CD4-positive, alpha-beta T cell (primary cell): ENCODE measurements at regions not wholly inside any gene's neighbourhood (a gene's known extent, or its start where the extent isn't known, plus 50 kb on each side); places are given as distances from the start of the nearest gene placed in this dataset.
"Not testable (repeated sequence)": the region's sequence is repeated elsewhere in the genome, so short reads cannot be mapped to it uniquely, and the experiment has no call there.

Experiments
- ATAC-seq: fragments of 200-7000 bp; cut with Tn5 transposase; one replicate; pipeline ENCODE4 v1.10.0; 2022; ENCODE audit warnings: mild to moderate bottlenecking; ENCODE audit not compliant: poor library complexity
- CTCF ChIA-PET: fragments of 350-600 bp; sonication (Branson Sonifier 250); formaldehyde crosslinking; loops from one replicate; lab custom pipeline; 2021; ENCODE audit warnings: antibody characterized with exemption, inconsistent platforms; lab: Charles Lee
- POLR2A ChIA-PET: fragments of 350-600 bp; sonication (Branson Sonifier 250); formaldehyde crosslinking; loops from one replicate; lab custom pipeline; 2021; ENCODE audit warnings: antibody characterized with exemption, inconsistent platforms; lab: Charles Lee
- DNase-seq, 14 experiments: peaks; one replicate each; pipeline ENCODE4 v3.0.0-alpha.2; 2013 to 2020; ENCODE audit warnings: mixed read lengths in 2 of 14
- H3K27ac ChIP-seq, 2 donors: one replicate each; pipeline versions ENCODE4 v1.5.1 to v1.7.0; 2013; ENCODE audit warnings: low read length in 2 of 2, low read depth in 1 of 2, mild to moderate bottlenecking in 1 of 2
- H3K27me3 ChIP-seq, 2 experiments: 1 replicate in 1 of 2; 2 replicates in 1 of 2; pipeline versions ENCODE4 v1.6.1 to v1.7.0; 2013; ENCODE audit warnings: low read length in 2 of 2, control low read depth in 1 of 2, mild to moderate bottlenecking in 1 of 2, moderate library complexity in 1 of 2; ENCODE audit not compliant: insufficient read depth in 2 of 2, control insufficient read depth in 1 of 2
- H3K36me3 ChIP-seq: one replicate; pipeline ENCODE4 v1.6.1; 2013; ENCODE audit warnings: low read length, control low read depth; ENCODE audit not compliant: insufficient read depth
- H3K4me1 ChIP-seq: one replicate; pipeline ENCODE4 v1.6.1; 2013; ENCODE audit warnings: low read length, control low read depth; ENCODE audit not compliant: insufficient read depth
- H3K4me3 ChIP-seq: one replicate; pipeline ENCODE4 v1.5.1; 2013; ENCODE audit warnings: mild to moderate bottlenecking, low read length, moderate library complexity
- H3K9me3 ChIP-seq, 2 experiments: 1 replicate in 1 of 2; 2 replicates in 1 of 2; pipeline versions ENCODE4 v1.6.1 to v1.7.0; 2013; ENCODE audit warnings: low read length in 2 of 2, mild to moderate bottlenecking in 2 of 2, control low read depth in 1 of 2, moderate library complexity in 1 of 2; ENCODE audit not compliant: control insufficient read depth in 1 of 2, insufficient read depth in 1 of 2
- H3K27ac Mint-ChIP-seq: one replicate; pipeline ENCODE4 v1.8.0; 2020; ENCODE audit warnings: mixed read lengths
- H3K27me3 Mint-ChIP-seq: one replicate; pipeline ENCODE4 v1.8.0; 2021; ENCODE audit warnings: mixed read lengths
- H3K36me3 Mint-ChIP-seq: one replicate; pipeline ENCODE4 v1.8.0; 2021; ENCODE audit warnings: low read depth, mixed read lengths
- H3K4me1 Mint-ChIP-seq: one replicate; pipeline ENCODE4 v1.8.0; 2021; ENCODE audit warnings: low read depth, mixed read lengths
- H3K4me3 Mint-ChIP-seq: one replicate; pipeline ENCODE4 v1.8.0; 2020; ENCODE audit warnings: mild to moderate bottlenecking, mixed read lengths
- H3K9me3 Mint-ChIP-seq: one replicate; pipeline ENCODE4 v1.8.0; 2020; ENCODE audit warnings: mixed read lengths
- intact Hi-C, 2 experiments: fragments of 100-400 bp; cut with DNase I in 1 of 2; cut with micrococcal nuclease in 1 of 2; formaldehyde crosslinking; loops; one replicate each; pipeline versions ENCODE4 v1.15.1 to v1.9.0; 2023 to 2025; cut with DNase I, micrococcal nuclease

GRCh38 chr1:610538-610937 is 75.9 kb downstream of the OR4F16 start:
- H3K9me3 ChIP-seq, DNase-seq, CTCF ChIA-PET, intact Hi-C loops, ATAC-seq, POLR2A ChIA-PET, H3K4me3 Mint-ChIP-seq, H3K4me1 Mint-ChIP-seq, H3K36me3 Mint-ChIP-seq, H3K36me3 ChIP-seq, H3K4me3 ChIP-seq, H3K27me3 Mint-ChIP-seq, H3K27me3 ChIP-seq, H3K27ac ChIP-seq, H3K4me1 ChIP-seq, H3K9me3 Mint-ChIP-seq, H3K27ac Mint-ChIP-seq: not testable (repeated sequence)

- H3K27ac ChIP-seq, H3K27ac Mint-ChIP-seq, H3K4me1 ChIP-seq, ATAC-seq, DNase-seq, H3K9me3 ChIP-seq, H3K4me3 ChIP-seq, H3K9me3 Mint-ChIP-seq, H3K36me3 ChIP-seq, H3K27me3 Mint-ChIP-seq, intact Hi-C loops, H3K4me1 Mint-ChIP-seq, H3K4me3 Mint-ChIP-seq, CTCF ChIA-PET, H3K36me3 Mint-ChIP-seq, POLR2A ChIA-PET, H3K27me3 ChIP-seq: not testable (repeated sequence)
These were observed 77.3 kb downstream of the OR4F16 start for GRCh38 chr1:609161-609560.

GRCh38 chr1:605279-605678 is 81.2 kb downstream of the OR4F16 start:
- H3K9me3 ChIP-seq, H3K36me3 Mint-ChIP-seq, H3K27ac Mint-ChIP-seq, H3K9me3 Mint-ChIP-seq, POLR2A ChIA-PET, intact Hi-C loops, H3K4me1 Mint-ChIP-seq, H3K4me3 ChIP-seq, CTCF ChIA-PET, H3K27me3 Mint-ChIP-seq, H3K4me3 Mint-ChIP-seq, H3K27ac ChIP-seq, H3K4me1 ChIP-seq, ATAC-seq, H3K36me3 ChIP-seq, H3K27me3 ChIP-seq: not testable (repeated sequence)
- DNase-seq, result peak in 10 of 14 experiments; percentile 2 to 49 (median 14)

- peak in 1 of 14 experiments; percentile 0 for DNase-seq
- H3K4me1 Mint-ChIP-seq, POLR2A ChIA-PET, H3K27ac ChIP-seq, H3K36me3 Mint-ChIP-seq, H3K27me3 Mint-ChIP-seq, H3K36me3 ChIP-seq, H3K9me3 Mint-ChIP-seq, ATAC-seq, H3K27ac Mint-ChIP-seq, H3K9me3 ChIP-seq, H3K27me3 ChIP-seq, intact Hi-C loops, H3K4me3 ChIP-seq, CTCF ChIA-PET, H3K4me3 Mint-ChIP-seq, H3K4me1 ChIP-seq: not testable (repeated sequence)
These were observed 98.2 kb downstream of the OR4F16 start for GRCh38 chr1:588211-588610.

- CTCF ChIA-PET, H3K4me1 ChIP-seq, H3K36me3 ChIP-seq, POLR2A ChIA-PET, H3K36me3 Mint-ChIP-seq, H3K27me3 Mint-ChIP-seq, intact Hi-C loops, H3K4me3 ChIP-seq, ATAC-seq, H3K27ac ChIP-seq, H3K4me1 Mint-ChIP-seq, H3K9me3 ChIP-seq, H3K27ac Mint-ChIP-seq, H3K9me3 Mint-ChIP-seq, H3K4me3 Mint-ChIP-seq, H3K27me3 ChIP-seq: not testable (repeated sequence)
- DNase-seq, result peak in 11 of 14 experiments; percentile 8 to 71 (median 44)
These were observed 100.5 kb downstream of the OR4F16 start for GRCh38 chr1:585992-586391.
